Inflammatory macrophage (primary cell): ENCODE measurements at regions not wholly inside any gene's neighbourhood (a gene's known extent, or its start where the extent isn't known, plus 50 kb on each side); places are given as distances from the start of the nearest gene placed in this dataset.

Experiments
- DNase-seq, 2 donors: peaks; one replicate each; pipeline ENCODE4 v3.0.0-alpha.2; 2020 to 2022

- DNase-seq, result no peak
Measured at GRCh38 chr1:80706526-80706925, 1094.2 kb upstream of the ADGRL2 start.

GRCh38 chr1:80678438-80678837 is 1122.3 kb upstream of the ADGRL2 start:
- no peak for DNase-seq

GRCh38 chr1:80675454-80675853 is 1125.3 kb upstream of the ADGRL2 start:
- DNase-seq, result no peak

- DNase-seq, result no peak
Measured at GRCh38 chr1:80673935-80674597, 1126.7 kb upstream of the ADGRL2 start.

GRCh38 chr1:80668372-80668771 is 1132.4 kb upstream of the ADGRL2 start:
- DNase-seq, result no peak

- no peak for DNase-seq
Measured at GRCh38 chr1:80666073-80666472, 1134.7 kb upstream of the ADGRL2 start.

GRCh38 chr1:80659161-80659560 is 1141.6 kb upstream of the ADGRL2 start:
- no peak for DNase-seq

GRCh38 chr1:80657707-80658106 is 1143.0 kb upstream of the ADGRL2 start:
- no peak for DNase-seq

GRCh38 chr1:80657044-80657643 is 1143.6 kb upstream of the ADGRL2 start:
- DNase-seq, result no peak

- DNase-seq, result no peak
Measured at GRCh38 chr1:80656641-80657040, 1144.1 kb upstream of the ADGRL2 start.

GRCh38 chr1:80656014-80656636 is 1144.6 kb upstream of the ADGRL2 start:
- DNase-seq, result no peak

- DNase-seq, result no peak
Measured at GRCh38 chr1:80646053-80646452, 1154.7 kb upstream of the ADGRL2 start.

GRCh38 chr1:80645621-80646020 is 1155.1 kb upstream of the ADGRL2 start:
- DNase-seq, result no peak

- no peak for DNase-seq
Measured at GRCh38 chr1:80640978-80641377, 1159.8 kb upstream of the ADGRL2 start.

GRCh38 chr1:80639777-80640533 is 1160.8 kb upstream of the ADGRL2 start:
- no peak for DNase-seq

GRCh38 chr1:80633947-80634706 is 1166.6 kb upstream of the ADGRL2 start:
- no peak for DNase-seq

- no peak for DNase-seq
Measured at GRCh38 chr1:80632284-80632683, 1168.5 kb upstream of the ADGRL2 start.

GRCh38 chr1:80629304-80629837 is 1171.4 kb upstream of the ADGRL2 start:
- no peak for DNase-seq

- DNase-seq, result no peak
Measured at GRCh38 chr1:80624682-80625081, 1176.1 kb upstream of the ADGRL2 start.

GRCh38 chr1:80607064-80607463 is 1193.7 kb upstream of the ADGRL2 start:
- DNase-seq, result no peak

GRCh38 chr1:80594013-80594412 is 1206.7 kb upstream of the ADGRL2 start:
- DNase-seq, result no peak

GRCh38 chr1:80593197-80593596 is 1207.5 kb upstream of the ADGRL2 start:
- no peak for DNase-seq
